HG03442 (cell line): ENCODE measurements at regions not wholly inside any gene's neighbourhood (a gene's known extent, or its start where the extent isn't known, plus 50 kb on each side); places are given as distances from the start of the nearest gene placed in this dataset.
"Not testable (repeated sequence)": the region's sequence is repeated elsewhere in the genome, so short reads cannot be mapped to it uniquely, and the experiment has no call there.

Experiments used
- ATAC-seq: cut with Tn5 transposase; IDR thresholded peaks from one replicate; pipeline ENCODE4 v1.9.1; 2021; ENCODE audit warnings: mild to moderate bottlenecking, moderate library complexity; ENCODE audit not compliant: unreplicated experiment

- ATAC-seq = no peak
Measured at GRCh38 chr10:85105614-85106255, 777.3 kb downstream of the CCSER2 start.

DNA sequence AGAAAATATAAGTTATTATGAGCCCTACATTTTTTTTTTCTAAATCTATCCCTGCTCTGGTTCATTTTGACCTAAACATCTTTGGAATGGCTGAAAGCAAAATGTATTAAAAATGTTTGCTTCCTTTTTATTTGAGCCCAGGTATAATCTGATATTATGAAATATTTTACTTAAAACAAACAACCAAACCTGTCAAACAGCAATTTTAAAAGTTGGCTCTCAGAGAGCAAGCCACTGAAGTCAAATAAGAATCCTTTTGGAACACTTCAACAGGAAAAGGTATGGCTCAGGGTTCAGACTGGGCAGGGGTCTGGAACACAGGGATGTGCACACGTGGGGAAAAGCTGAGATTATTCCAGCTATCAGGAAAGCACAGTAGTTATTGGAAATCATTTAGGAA lies 782.9 kb downstream of the CCSER2 start:
- no peak for ATAC-seq

- ATAC-seq = no peak
Measured at GRCh38 chr10:85124603-85125051, 796.2 kb downstream of the CCSER2 start.

DNA sequence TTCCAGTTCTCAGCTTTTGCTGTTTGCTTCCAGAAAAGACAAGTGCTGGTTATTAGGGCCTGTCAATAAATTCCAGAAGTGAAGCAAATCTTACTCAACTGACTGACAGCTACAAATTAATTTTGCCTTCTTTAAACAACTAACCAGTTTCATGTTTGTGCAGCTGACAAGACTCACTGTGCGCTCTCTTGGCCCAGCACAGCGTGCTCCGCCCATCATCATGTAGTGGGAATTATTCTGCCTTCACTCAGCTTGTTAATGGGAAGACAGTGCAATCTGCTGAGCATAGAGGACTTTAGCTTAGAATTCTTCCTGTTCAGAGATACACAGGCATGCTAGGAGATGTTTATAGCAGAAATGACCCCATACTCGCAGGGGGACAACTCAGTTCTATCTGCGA lies 808.9 kb downstream of the CCSER2 start:
- no peak for ATAC-seq

DNA sequence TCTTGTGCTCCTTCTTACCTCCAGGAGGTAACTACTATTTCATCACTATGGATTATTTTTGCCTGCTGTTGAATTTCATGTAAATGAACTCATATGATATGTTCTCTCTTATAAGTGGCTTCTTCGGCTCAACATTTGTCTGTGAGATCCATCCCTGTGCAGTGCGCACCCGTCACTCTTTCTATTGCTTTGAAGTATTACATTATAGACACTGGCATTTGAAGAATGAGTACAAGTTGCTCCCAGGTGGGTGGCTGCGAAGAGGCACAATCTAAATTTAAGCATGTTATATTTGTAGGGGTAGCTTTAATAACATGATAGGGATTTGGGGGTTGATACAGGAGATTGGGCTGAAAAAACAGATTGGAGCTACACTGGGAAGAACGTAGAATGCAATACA lies 809.7 kb downstream of the CCSER2 start:
- no peak for ATAC-seq

DNA sequence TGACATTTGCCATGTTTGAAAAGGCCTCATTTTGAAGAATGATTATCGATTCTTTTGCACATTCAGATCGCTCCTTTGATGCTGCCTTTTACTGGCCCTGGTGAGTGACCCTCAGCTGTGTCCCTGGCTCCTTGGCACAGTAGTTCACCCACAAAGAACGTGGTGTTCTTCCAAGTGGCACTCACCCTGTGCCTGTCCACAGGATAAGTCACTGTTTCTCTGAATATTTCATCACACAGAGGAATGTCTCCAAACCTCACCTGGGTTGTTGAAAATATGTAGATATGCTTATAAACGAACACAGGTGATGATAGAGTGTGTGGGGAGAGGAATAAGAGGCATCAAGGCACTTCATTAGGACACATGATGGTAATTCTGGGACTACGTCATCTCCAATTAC lies 810.7 kb downstream of the CCSER2 start:
- ATAC-seq = no peak

DNA sequence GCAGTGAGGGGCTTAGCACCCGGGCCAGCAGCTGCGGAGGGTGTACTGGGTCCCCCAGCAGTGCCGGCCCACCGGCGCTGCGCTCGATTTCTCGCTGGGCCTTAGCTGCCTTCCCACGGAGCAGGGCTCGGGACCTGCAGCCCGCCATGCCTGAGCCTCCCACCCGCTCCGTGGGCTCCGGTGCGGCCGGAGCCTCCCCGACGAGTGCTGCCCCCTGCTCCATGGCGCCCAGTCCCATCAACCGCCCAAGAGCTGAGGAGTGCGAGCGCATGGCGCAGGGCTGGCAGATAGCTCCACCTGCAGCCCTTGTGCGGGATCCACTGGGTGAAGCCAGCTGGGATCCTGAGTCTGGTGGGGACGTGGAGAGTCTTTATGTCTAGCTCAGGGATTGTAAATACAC lies 813.1 kb downstream of the CCSER2 start:
- ATAC-seq = not testable (repeated sequence)

DNA sequence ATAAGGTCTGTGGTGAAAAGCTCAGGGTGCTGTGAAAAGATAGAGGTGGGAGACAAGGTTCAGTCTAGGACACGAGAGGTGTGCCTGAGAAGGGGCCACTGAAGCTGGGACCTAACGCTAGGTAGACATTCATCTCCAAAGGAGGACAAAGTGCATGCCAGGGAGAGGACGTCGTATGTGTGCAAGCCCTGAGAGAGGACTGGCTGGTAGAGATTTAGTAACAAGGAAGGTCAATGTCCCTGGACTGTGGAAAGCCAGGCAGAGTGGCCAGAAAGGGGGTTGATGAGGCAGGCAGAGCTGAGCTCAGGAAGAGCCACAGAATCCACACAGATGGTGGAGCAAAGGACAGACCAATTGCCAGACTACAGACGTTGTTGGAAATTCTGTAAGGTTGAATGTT lies 817.6 kb downstream of the CCSER2 start:
- ATAC-seq = no peak

GRCh38 chr10:85147346-85148250 lies 819.2 kb downstream of the CCSER2 start:
- ATAC-seq = no peak

DNA sequence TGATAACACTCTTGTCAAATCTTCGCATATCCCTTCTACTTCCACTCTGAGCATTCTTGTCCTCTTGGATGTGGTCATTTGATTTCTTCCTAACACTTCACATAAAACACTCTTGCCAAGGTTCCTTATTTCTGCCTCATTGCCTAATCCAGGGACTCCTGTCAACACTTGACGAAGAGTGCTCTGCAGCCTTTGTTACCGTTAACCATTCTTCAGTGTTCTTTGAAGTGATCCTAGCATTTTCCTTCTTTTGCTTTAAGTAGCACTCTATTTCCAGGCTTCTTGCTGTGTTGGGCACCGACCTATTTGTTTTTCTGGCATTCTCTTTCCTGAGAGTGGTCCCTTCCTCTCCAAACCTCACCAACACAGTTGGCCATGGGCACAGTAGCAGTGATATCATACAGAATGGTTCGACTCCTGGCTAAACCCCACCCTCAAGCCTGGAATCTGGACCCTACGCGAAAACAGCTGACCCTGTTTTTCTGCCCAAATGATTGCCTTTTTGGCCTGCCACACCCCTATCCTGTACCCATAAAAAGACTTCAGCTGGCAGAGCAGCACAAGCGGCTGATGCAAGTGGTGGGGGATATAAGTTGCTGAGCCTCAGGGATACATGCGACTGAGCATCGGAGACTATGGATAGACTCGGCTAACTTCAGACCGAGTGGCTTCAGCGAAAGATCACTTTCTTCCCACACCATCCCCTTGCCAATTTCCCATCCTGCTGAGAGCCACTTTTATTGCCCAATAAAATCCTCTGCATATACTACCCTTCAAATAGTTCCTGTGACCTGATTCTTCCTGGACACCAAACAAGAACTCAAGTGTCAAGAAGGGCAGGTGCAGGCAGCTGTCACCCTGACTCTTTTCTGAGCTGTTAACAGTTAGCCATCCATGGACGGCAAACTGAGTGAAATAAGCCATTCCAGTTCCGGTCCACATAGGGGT lies 820.6 kb downstream of the CCSER2 start:
- no peak for ATAC-seq

DNA sequence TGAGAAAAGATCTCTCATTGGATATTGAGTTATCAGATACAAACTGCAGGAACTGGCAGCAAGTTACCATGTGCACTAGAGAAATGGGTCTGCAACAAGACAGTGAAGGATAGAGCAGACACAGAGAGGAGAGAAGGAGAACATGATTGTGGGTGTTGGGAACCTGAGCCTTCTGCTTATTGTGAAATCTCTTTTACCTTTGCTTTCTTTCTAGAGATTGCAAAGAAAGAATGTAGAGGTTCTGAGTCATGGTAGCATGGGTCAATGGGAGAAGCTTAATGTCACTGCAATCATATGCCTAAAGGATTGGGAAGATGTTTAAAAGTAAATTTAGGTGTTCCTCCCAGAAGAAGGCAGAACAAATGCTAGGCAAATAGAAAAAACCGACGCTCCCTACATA lies 821.4 kb downstream of the CCSER2 start:
- ATAC-seq = no peak

DNA sequence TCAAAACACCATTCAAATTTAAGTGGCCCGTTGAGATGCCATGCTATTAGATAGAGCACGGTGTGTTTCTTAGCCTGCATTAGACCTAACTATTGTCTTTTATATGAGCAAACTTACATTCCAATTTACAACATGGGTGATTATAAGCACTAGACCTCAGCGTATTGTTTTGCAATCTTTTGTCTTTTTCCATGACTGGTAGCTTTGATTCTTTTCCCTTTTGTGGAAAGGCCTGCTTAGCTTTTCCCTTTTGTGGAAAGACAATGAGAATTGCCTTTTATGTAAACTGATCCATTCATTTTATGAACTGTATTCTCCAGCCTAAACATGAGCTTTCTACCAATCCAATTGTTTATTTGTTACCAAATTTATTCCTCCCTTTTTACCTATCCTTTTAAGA lies 823.1 kb downstream of the CCSER2 start:
- no peak for ATAC-seq

- no peak for ATAC-seq
Measured at GRCh38 chr10:85152496-85152895, 824.1 kb downstream of the CCSER2 start.

- no peak for ATAC-seq
Measured at GRCh38 chr10:85152911-85153310, 824.5 kb downstream of the CCSER2 start.

DNA sequence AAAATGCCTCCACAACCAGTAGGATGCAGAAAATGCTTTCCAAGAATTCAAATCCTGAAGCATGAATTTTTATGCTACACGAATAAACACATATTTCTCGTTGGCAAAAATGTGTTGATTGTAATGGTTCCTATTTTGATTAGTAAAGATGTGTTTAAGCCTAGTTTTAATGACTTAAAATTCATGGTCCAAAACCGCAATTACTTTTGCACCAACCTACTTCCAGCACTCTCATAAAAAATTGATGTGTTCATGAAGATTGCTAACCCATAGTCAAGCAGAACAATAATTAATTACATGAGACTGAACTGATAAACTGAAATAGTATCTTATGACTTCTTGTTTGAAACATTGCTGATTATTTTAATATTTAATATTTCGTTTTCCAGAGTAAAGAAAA lies 828.8 kb downstream of the CCSER2 start:
- ATAC-seq = no peak

DNA sequence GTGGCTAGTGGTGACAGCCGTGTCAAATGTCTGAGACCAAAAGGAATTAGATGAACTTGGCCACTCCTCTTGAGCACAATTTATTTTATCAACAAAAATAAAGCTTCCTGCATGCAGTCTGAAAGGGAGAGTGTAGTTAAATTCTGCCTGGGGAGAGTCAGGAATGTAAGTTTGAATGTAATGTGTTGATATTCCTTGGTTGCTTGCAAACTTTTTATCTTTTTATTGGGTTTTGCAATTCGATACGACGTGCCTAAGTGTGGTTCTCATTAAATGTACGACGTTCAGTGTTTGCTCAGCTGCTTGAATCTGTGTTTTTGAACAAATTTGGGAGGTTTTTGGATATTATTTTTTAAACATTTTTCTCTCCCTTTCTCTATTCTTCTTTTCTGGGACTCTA lies 839.9 kb downstream of the CCSER2 start:
- ATAC-seq = no peak

DNA sequence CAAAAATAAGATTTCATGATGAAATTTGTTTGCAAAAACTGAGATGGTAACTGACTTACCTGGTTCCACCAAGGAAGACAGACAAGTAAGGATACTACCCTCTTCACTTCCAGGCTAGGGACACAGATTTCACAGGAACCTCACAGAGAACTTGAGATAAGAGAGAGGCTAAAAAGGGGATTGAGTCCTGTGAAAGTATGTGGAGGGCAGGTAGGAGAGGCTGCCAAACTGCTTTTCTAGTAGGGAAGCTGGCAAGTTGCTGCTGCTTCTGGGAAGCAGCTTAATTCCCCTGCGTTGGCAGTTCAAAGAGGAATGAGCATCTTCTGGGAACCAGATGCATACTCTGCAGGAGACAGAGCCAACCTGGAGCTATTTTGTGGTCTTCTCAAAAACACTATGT lies 841.6 kb downstream of the CCSER2 start:
- ATAC-seq = no peak

DNA sequence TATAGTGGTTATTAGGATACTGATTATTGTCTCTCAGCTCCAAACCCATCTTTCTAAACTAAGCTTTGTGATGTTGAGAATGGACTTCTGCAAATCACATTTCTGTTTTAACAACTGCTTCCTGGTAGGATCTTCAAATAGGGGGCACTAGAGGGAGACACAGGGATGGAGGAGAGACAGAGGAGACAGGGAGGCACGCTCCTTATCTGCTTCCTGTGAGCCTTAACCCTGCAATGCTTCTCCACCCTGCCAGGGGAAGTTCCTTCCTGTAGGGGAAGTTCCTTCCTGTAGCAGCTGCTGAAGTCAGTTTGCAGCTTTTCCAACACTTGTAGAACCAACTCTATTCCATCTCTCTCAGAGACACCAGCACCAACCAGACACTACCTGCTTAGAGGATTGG lies 847.2 kb downstream of the CCSER2 start:
- ATAC-seq = no peak

DNA sequence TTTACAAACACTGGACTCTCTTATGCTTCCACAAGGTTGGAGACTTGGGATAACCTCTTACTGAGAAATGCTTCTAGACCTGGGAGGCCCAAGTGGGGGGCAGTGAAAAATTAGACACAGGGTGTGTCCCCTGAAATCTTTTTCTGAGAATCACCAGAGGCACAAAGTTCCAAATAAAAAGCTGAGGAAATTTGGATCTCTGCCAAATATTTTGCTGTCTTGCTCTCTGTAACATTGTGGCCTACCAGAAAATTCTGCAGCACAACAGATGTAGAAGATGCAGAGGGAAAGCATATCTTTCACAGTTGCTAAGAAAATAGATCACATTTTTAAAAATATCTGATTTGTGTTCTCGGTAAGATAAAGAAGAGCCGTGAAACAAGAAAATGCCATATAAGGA lies 849.4 kb downstream of the CCSER2 start:
- no peak for ATAC-seq

GRCh38 chr10:85187047-85187446 lies 858.7 kb downstream of the CCSER2 start:
- no peak for ATAC-seq

- no peak for ATAC-seq
Measured at GRCh38 chr10:85188770-85189484, 860.5 kb downstream of the CCSER2 start.
